IMR-90 (cell line): ENCODE measurements at regions not wholly inside any gene's neighbourhood (a gene's known extent, or its start where the extent isn't known, plus 50 kb on each side); places are given as distances from the start of the nearest gene placed in this dataset.

ENCODE experiments used
- CTCF ChIP-seq: conservative IDR thresholded peaks from 2 replicates; pipeline ENCODE4 v1.5.1; 2012; ENCODE audit warnings: mild to moderate bottlenecking, low read depth, low read length, improper control_type of control experiment
- FOS ChIP-seq: fragments of 150-350 bp; IDR thresholded peaks from 2 replicates; pipeline ENCODE4 v1.6.1; 2016; ENCODE audit warnings: low read depth, low read length
- MAFK ChIP-seq: IDR thresholded peaks from 2 replicates; pipeline ENCODE4 v1.6.1; 2012; ENCODE audit warnings: low read depth, low read length, improper control_type of control experiment
- POLR2A ChIP-seq: IDR thresholded peaks from 2 replicates; pipeline ENCODE4 v1.6.1; 2012; ENCODE audit warnings: mild to moderate bottlenecking, low read depth, low read length
- USF2 ChIP-seq: fragments of 150-350 bp; IDR thresholded peaks from 2 replicates; pipeline ENCODE4 v1.6.1; 2017; ENCODE audit warnings: mild to moderate bottlenecking, antibody characterized with exemption, low read length, low read depth

- no peak for TF ChIP-seq CTCF
- TF ChIP-seq MAFK = no peak
- TF ChIP-seq FOS = no peak
- TF ChIP-seq USF2 = no peak
- no peak for TF ChIP-seq POLR2A
Observed at GRCh38 chr6:139710556-139710955, 336.1 kb upstream of the CITED2 start.
